A172 (cell line): ENCODE measurements at regions not wholly inside any gene's neighbourhood (a gene's known extent, or its start where the extent isn't known, plus 50 kb on each side); places are given as distances from the start of the nearest gene placed in this dataset.
"Not testable (repeated sequence)": the region's sequence is repeated elsewhere in the genome, so short reads cannot be mapped to it uniquely, and the experiment has no call there.

Experiments used
- DNase-seq: peaks from one replicate; pipeline ENCODE4 v3.0.0-alpha.2; 2015; ENCODE audit warnings: low spot score

DNA sequence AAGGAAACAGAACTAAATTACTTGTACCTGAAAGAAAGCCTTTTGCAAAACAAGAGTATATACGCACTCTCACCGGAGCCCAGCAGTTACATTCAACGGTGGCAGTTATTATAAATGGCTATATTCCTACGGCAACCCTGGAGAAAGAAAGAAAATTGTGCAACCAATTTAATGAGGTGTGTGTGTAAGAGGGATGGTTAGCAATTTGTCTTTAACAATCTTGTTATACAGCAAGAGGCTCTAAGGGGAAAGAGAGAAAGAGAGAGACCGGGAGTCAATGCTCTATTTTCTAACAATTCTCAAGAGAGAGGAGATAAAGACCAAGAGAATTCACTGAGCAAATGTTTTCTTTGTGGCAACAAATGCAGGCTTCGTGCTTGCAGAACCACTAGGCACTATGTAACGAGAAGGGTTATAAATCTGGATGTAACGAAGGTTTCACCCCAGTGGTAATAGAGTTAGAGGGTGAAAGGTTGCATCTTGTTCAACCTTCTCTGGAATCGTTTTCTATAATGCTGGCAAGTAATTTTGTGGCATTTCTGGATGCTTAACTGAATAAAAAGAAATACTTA, 359.1 kb upstream of the SPRED2 start:
- no peak for DNase-seq

DNA sequence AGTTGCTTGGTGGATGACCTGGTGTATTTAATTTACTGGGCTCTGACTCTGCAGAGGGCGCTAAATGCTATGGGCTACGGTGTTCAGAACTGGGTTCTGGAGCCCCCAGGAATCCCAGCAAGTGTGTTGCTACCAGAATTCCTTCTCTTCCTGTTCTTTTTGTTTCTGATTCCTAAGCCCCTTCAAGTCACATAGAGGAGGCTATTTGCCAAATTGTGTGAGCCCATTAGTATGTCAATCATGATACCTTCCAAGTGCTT, 358.2 kb upstream of the SPRED2 start:
- DNase-seq, result no peak

DNA sequence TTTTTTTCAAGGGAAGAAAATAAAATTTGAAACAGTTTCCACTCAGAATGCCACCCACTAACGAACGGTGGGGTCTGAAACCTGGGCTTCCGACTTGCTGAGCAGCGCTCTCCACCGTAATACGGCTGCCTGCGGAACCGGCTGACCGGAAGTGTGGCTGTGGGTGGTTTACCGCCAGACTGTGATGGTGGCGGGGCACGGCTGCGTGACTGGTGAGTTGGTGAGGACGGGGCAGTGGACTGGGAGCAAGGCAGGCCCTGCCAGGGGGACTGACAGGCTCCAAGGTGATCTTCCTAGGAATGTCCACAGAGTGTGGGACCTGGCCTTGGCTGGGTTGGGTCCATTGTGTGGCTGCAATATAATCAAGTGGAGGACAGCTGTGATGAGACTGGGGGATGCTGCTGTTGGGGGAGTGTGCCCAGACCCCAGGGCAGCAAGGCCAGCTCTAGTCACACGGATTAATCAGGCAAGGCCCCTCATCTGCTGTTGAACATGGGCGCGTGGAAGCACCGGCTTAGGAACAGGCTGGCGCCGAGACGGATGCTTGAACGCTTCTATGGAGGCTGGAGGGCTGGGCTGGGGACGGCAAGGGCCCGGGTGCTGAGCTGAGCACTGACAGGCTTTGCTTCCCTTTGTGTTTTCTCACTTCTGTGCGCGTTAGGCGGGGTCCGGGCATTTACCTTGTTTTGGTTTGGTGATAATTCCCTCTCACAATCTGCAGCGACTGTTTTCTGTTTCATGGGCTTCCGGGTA, 357.7 kb upstream of the SPRED2 start:
- DNase-seq, result no peak

DNA sequence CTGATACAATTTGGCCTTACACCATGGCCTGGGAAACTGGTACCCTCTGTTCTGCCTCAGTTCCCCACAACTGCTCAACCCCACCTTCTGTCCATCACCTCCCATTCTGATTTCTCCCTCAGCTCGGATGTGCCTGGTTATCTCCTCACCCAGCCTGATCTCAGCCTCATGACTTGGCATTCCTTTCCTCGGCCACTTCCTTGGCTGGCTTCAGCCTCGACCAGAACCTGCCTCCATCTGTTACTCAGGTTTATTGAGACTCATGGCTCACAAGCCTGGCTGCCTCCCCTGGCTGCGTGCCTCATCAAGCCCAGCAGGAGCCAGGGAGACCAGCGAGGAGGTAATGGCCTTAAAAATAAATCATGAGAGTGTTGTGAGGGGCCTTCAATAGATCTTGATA, 356.2 kb upstream of the SPRED2 start:
- DNase-seq, result no peak

DNA sequence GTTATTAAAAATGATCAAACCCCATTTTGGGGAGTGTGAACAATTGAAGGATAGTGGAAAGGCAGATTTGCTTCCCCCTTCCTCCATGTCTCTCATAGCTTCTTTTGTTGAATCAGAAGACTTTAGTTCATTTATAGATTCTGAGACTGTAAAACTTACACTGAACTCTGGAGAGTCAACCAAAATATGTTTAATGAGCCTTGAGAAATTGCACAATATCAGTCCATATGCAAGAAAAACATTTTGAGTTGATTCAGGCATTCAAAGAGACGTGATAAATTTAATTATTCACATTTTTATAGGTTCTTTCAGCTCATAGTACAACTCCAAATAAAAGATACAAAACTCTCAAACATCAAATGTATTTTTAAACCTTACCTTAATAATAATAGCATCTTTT, 354.4 kb upstream of the SPRED2 start:
- DNase-seq, result no peak

DNA sequence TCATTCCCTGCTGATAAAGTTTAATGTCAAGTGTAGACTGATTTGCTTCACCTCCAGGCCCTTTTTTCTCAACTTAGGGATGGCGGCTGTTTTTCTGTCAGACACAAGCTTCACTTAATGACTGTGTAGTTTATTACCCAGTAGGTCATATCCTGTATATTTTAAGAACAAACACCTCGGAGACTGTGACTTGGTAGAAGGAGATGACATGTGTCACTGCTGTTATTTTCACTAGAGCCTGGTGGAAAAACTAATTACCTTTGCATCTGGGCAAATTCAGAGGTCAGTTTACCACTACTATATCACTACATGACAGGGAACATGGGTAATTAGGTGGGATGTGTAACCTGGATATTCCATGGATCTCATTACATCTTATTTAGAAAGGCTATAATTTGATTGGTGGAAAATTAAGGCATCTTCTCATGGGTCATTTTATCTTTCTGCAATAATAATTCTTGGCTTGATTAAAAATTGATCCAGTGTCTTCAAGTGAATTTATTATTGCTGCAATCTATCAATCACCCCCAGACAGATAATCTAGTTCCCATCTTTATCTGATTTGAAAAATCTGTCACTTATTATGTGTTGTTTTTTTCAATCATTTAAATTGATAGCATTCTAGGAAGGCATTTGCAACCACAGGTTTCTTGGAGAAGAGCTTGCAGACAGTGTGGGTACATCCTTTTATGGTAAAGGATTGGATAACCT, 353.8 kb upstream of the SPRED2 start:
- DNase-seq, result no peak

DNA sequence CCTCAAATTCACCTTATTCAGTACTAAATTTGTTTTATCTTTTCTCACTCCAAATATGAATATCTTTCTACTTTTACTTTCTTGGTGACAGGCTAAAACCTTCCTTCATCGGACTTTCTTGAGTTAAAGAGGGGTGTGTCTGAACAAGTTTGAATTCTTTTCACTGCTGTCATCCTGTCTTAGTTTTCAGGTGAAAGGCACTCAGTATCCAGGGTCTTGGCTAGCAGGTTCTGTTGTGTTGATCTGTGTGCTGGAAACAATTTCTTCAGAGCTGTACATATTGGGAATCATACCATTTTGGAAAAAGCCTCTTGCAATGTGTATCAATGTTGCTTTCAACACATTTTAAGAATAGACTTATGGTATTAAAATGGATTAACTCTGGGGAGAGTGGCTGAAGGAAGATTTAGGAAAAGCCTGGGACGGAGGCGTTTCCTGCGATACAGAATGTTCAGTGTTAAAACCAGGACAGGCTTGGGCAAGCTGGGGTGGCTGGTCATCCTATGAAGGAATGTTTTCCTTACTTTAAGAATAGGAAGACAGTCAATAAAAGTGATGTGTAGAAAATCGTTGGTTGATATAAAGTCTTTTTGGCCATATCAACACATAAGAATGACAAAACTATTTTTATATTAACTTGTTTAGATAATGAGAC, 350.7 kb upstream of the SPRED2 start:
- DNase-seq, result no peak

DNA sequence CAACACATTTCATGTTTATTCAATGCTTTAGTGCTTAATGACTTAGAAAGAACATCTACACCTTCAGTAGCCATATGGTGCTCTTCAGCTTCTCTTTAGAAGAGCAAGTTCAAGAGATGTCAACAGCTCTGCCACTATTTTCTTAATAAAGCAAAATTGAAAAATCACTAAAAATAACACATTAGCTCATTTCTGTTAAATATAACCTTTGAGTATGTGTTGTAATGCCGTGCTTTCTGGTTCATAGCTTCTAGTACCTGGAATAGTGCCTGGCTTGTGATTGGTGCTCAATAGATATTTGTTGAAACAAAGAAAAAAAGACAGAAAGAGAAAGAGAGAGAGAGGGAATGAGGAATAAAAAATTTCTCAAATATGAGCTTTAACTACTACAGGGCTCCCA, 349.8 kb upstream of the SPRED2 start:
- DNase-seq, result no peak

DNA sequence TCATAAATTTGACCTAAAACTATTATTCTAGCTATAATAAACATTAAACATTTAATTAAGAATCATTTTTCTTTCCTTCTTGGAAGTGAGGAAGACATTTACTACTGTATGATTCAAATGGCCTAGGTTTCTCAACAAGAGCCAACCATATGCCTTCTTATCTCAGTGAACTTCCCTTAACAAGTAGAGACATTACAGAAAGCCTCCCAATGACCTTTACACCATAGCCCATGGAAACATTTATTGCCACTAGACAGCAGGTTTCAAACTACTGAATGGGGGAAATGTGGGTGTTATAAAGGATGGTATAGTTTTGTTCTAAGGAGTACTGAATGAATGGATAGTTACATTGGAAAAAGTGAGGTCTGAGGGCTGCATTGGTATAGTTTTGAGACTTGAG, 349.4 kb upstream of the SPRED2 start:
- no peak for DNase-seq

DNA sequence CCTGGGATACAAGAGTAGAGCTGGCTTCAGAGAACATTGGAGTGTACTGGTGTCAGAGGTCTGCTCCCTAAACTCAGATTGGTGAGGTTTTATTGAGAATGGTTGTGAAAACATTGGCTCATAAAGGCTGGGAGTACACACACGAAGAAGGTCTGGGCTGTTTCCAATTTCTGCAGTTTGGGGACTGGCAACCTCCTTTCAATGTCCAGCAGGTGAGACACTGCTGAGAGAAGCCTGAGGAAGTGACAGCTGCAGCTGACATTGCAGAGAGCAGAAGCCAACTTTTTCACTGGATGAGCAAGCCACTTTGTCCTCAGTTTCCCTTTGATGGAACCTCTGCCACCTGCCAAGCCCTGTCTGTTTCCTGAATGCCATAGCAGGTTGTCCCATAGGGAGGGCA, 346.6 kb upstream of the SPRED2 start:
- DNase-seq, result no peak

DNA sequence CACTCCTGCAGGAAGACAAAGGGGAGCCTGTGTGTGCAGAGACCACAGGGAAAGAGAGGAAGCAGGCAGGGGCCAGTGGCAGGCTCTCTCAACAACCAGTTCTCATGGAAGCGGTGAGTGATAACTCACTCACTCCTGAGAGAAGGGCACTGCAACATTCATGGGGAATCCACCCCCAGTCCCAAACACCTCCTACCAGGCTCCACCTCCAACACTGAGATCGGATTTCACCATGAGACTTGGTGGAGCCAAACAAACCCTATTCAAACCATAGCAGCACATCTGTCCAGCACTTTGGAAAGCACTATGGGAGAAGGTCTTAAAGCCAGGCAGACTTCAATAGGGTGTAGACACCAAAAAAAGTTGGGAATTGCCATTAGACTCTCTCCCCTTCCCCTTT, 345.7 kb upstream of the SPRED2 start:
- DNase-seq, result peak; percentile 5

DNA sequence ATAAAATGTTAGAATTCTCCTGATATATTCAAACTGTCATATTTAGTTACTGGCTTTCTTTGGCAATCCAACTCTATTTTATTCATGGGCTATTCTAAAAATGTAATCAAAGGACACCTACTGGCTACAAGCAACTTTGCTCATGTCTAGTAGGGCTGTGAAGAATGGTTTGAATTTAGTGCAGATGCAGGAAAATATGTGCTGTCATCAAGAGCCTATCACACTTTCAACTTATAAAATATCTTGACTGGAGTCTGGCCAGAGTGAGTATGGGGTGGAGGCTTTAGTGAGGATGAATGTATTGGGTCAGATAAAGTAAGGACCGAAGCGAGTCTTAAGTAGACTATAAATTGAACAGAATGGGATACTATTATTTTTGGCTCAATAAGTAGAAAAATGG, 343.4 kb upstream of the SPRED2 start:
- no peak for DNase-seq

DNA sequence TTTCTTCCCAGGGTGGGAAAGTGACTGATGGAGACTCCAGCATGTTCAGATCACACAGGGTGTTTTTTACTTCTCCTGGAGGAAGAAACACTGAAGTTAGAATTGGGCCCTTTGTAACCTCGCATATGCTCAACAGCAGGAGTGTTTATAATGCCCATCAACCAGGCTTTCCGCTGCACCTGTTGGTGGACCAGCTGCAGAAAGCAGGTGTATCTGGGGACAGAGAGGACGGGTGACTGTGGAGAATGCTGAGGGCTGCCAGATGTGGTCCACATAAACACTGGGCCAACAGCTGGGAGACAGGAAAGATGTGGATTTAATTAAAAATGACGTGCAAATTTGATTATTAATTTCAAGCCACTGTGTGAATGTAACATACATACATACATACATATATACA, 335.5 kb upstream of the SPRED2 start:
- DNase-seq, result no peak

DNA sequence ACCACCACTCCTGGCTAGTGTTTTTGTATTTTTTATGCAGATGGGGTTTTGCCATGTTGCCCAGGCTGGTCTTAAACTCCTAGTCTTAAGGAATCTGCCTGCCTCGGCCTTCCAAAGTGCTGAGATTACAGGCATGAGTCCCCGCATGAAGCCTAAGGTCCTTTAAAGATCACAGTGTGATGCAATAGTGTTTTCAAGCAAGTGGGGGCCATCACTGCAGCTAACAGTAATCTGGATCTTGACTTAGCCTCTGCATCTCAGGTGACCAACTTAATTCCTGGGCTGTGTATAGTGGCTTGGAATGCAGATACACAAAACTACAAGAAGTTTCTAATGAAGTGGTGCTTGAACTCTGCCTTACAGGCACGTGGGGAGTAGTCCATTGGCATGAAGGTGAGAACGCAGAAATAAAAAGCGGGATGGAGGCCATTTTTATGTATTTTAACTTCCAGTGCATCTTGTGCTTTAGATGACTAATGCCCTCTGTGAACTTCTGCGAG, 334.4 kb upstream of the SPRED2 start:
- DNase-seq, result no peak

DNA sequence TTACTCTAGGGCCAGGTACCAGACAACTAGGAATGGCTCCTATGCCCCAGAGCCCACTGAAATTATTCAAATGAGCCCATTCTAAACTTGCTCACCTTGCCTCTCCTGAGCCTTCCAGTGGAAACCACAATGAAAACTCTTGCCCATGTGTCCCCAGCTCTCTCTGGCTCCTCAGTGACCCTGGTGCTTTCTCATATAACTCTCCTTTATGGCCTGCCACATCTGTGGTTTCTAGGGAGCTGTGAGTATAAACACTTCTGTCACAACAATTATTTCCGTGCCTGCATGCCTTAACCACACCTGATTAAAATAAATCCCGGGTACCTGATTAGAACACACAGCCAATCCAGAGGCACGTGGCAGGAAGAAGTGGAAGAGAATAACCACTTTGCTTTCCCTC, 333.0 kb upstream of the SPRED2 start:
- no peak for DNase-seq

DNA sequence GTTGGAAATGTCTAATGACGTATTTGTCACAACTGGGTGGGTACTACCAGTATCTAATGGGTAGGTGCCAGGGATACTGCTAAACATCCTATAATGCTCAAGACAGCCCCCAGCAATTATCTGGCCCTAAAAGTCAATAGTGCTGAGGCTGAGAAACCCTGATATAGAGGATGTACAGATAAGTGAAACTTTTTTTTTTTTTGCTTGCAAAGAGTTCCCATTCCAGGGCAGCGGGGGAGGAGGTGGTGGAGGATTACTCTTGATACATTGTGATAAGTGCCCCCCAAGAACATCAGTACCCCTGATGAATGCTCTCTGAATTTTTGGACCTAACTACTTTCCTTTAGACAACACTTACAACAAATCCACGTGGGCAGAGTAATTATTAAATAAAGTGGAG, 329.7 kb upstream of the SPRED2 start:
- DNase-seq, result no peak

DNA sequence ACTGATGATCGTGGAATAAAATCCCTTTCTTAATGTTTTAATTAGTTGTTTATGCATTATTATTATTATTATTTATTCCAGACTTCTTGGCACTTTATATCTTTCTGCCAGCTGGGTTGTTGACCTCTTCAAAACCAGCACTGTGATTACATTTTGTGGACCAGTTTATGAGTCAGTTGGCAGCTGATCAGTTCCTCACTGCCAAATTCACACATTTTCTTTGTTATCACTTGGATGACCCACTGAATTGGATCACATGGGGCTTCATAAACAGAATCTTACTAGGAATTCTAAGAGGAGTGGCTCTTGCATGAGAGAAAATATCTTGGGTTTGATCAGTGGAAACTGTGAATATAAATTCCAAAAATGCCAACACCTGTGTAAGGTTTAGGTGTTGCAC, 321.8 kb upstream of the SPRED2 start:
- DNase-seq, result peak; percentile 86

DNA sequence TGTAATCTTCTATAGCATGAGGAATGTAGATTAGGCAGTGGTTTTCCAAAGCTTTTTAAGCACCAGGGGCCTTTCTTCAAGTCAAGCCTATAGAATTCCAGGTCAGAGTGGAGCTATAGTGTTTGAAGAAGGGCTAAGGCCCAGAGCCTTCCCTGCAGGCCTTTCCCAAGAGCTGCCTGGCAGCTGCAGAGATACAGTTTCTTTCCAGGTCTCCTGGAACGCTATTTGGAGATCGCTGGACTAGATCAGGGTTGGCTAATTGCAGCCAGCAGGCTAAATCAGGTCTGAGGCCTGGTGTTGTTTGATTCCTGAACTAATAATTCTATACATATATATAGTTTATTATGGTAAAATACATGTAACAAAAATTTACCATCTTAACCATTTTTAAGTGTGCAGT, 319.0 kb upstream of the SPRED2 start:
- no peak for DNase-seq

DNA sequence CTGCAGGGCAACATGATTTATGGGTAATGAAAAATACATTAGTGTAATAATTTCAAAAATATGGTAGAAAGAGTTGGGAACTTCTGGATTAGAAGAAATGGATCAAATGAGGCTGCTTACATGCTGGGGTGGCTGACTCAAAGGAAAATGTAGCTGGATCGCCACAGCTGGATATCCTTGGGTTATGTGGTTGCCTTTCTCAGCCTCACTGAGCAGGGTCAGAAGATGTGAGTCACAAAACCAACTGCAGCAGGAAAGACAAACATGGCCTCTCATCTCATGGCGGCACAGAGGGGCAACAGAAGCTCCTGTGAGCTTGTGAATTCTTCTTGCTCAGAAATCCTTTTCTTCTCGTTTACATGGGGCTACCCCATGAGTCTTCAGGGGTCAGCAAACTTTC, 317.1 kb upstream of the SPRED2 start:
- DNase-seq, result peak; percentile 81

DNA sequence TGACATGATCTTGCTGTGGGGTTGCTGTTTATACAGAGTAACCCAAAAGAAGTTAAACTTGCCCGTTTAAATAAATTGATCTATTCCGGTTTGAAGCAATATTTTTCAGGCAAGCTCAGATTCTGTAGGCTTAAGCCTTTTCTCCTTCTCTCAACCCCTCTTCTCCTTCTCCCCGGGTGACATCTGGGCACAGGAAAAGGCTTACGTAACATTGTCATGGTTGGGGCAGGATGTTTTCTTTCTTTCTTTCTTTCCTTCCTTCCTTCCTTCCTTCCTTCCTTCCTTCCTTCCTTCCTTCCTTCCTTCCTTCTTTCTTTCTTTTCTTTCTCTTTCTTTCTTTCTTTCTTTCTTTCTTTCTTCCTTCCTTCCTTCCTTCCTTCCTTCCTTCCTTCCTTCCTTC, 315.5 kb upstream of the SPRED2 start:
- not testable (repeated sequence) for DNase-seq

DNA sequence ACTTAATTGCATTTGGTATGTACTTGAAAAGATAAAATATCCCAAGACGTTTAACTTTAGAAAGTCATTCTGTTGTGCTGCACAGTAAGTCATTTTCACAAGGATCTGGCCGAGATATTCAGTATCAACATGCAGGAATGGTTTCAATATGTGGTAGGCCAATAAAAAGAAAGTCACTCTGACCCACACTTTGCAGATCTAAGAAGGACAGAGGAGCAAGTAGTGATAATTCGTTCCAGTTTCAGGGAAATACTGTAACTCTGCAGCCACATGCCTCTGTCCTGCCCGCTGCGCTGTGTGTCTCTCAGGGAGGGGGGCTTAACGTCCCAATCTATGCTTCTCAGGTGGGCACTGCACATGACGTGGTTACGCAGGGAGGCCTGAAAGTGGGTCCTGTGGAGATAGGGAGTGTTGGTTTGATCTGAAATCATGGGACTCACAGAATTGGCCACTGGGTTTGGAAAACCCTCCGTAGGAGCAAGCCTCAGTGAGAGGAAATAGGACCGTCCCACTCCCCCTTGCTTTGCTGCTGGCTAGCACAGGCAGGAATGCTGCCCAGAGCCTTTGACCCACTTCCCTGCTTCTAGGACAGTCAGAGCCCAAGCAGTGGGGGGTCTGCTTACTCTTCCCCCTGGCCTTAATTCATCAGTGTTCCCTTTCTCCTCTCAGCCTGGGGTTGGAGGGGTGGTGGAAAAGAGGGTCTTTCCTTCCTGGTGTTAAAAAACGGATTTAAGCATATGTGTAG, 314.7 kb upstream of the SPRED2 start:
- no peak for DNase-seq
